ENCODE measurements at regions not wholly inside any gene's neighbourhood (a gene's known extent, or its start where the extent isn't known, plus 50 kb on each side); places are given as distances from the start of the nearest gene placed in this dataset.

- 64% methylated on average over 1 of the region's 1 CpG for WGBS (ENCODE audit: low lambda C conversion rate)
- no peaks in the 10 kb centered on the region for H3F3A ChIP-seq (replicated peaks; ENCODE audit: insufficient read depth)
- no peaks in the 10 kb centered on the region for H3K79me2 ChIP-seq (ENCODE audit: insufficient read depth)
- H3K27ac ChIP-seq (ENCODE audit: low read depth in 2 of 2, low read length in 1 of 2) = no peak overlapping the region
- H4K20me1 ChIP-seq (ENCODE audit: insufficient read depth) = no peaks in the 10 kb centered on the region
- no peak overlapping the region for H3K9ac ChIP-seq
- no peaks in the 10 kb centered on the region; a peak in 1 of 4 replicates for H3K4me1 ChIP-seq (ENCODE audit: control insufficient read depth in 1 of 2, insufficient read depth in 2 of 2, low read depth in 1 of 2, low read length in 1 of 2)
- ChIA-PET POLR2A (no interaction called here), CTCF (no interaction called here)
- H3K9me2 ChIP-seq = no peaks in the 10 kb centered on the region
- no peak overlapping the region for H3K4me2 ChIP-seq
- DNase-seq = no peak
- H3K9me3 ChIP-seq = no peaks in the 10 kb centered on the region
- H2AFZ ChIP-seq (ENCODE audit: low read depth) = no peak overlapping the region
- H3K4me3 ChIP-seq (ENCODE audit: low read depth in 2 of 2, low read length in 1 of 2) = no peak overlapping the region
- TF ChIP-seq CTCF (IDR thresholded peaks at IDR 0.05) (no peak), GATA2 (CRISPR knock-in tag; IDR thresholded peaks at IDR 0.05) (no peak), IRF3 (IDR thresholded peaks at IDR 0.05; ENCODE audit: low read depth, low read length) (no peak), FOXM1 (IDR thresholded peaks at IDR 0.05; ENCODE audit: low read depth) (no peak), JUND (IDR thresholded peaks at IDR 0.05) (no peak), REST (IDR thresholded peaks at IDR 0.05; ENCODE audit: low read depth, low read length) (no peak), MEF2A (IDR thresholded peaks at IDR 0.05; ENCODE audit: borderline replicate concordance, low read depth) (no peak), NFIC (IDR thresholded peaks at IDR 0.05; ENCODE audit: borderline replicate concordance) (no peak), GABPA (IDR thresholded peaks at IDR 0.05; ENCODE audit: low read depth) (no peak), TEAD4 (IDR thresholded peaks at IDR 0.05; ENCODE audit: borderline replicate concordance, insufficient read depth) (no peak), EZH2phosphoT487 (IDR thresholded peaks at IDR 0.05; ENCODE audit: borderline replicate concordance, low read depth) (no peak)
- H3K27me3 ChIP-seq (ENCODE audit: insufficient read depth) = no peaks in the 10 kb centered on the region
- H3K36me3 ChIP-seq (replicated peaks in 1 of 2; ENCODE audit: control insufficient read depth in 1 of 2, insufficient read depth in 2 of 2, low read length in 1 of 2) = no peaks in the 10 kb centered on the region
These were observed 124.4 kb downstream of the SEC23IP start for GRCh38 chr10:120016906-120017305.
